ENCODE measurements at regions not wholly inside any gene's neighbourhood (a gene's known extent, or its start where the extent isn't known, plus 50 kb on each side); places are given as distances from the start of the nearest gene placed in this dataset.

DNA sequence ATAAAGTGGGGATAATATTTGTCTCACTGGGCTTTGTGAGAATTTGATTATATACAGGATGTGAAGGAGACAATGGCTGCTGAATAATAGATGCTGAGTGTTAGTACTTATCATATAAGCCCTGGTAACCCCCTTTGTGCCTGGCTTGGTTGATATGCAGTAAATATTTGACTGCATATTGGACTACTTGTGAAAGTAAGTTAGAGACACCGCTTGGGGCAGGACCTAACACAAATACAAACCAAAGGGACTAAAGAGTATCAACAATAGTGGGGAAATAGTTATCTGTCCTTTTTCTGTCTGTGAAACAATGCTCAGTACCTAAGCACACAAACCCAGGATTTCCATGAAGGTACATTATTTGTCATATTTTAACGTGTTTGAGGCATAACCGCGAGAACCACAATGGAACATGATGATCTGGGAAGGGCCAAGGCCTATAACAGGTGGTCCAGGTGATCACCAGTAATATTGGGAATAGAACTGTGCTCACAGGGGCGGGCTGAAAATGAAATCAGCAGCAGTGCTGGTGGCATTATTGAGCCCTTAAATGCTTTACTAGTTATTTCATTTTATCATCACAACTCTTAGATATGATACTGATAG, 138.2 kb upstream of the SMARCA2 start:
- no peak overlapping the region for H3K4me3 ChIP-seq
- no peak overlapping the region for H3K27ac ChIP-seq
- H3K79me2 ChIP-seq, result no peaks in the 10 kb centered on the region
- H3K4me1 ChIP-seq (ENCODE audit: insufficient read depth), result no peaks in the 10 kb centered on the region
- WGBS (ENCODE audit: low lambda C conversion rate, missing lambda C conversion rate), result 89% methylated on average over 5 of the region's 5 CpGs
- peaks cover 3% of the 10 kb centered on the region for H3K27me3 ChIP-seq
- H3K36me3 ChIP-seq (replicated peaks; ENCODE audit: insufficient read depth, low read depth), result no peaks in the 10 kb centered on the region
- TF ChIP-seq EZH2phosphoT487 (IDR thresholded peaks at IDR 0.05; ENCODE audit: low read depth, severe bottlenecking, unreplicated experiment) (no peak), EZH2 (IDR thresholded peaks at IDR 0.05; ENCODE audit: borderline replicate concordance) (no peak)
- TF ChIP-seq, protein P1, sequence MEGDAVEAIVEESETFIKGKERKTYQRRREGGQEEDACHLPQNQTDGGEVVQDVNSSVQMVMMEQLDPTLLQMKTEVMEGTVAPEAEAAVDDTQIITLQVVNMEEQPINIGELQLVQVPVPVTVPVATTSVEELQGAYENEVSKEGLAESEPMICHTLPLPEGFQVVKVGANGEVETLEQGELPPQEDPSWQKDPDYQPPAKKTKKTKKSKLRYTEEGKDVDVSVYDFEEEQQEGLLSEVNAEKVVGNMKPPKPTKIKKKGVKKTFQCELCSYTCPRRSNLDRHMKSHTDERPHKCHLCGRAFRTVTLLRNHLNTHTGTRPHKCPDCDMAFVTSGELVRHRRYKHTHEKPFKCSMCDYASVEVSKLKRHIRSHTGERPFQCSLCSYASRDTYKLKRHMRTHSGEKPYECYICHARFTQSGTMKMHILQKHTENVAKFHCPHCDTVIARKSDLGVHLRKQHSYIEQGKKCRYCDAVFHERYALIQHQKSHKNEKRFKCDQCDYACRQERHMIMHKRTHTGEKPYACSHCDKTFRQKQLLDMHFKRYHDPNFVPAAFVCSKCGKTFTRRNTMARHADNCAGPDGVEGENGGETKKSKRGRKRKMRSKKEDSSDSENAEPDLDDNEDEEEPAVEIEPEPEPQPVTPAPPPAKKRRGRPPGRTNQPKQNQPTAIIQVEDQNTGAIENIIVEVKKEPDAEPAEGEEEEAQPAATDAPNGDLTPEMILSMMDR (IDR thresholded peaks at IDR 0.05; ENCODE audit: poor library complexity), result no peak
- no peaks in the 10 kb centered on the region for H3K9me3 ChIP-seq (ENCODE audit: low read depth)
- no peak overlapping the region for H3K4me2 ChIP-seq
- H3K9me2 ChIP-seq (replicated peaks; ENCODE audit: insufficient read depth), result no peaks in the 10 kb centered on the region
- no peaks in the 10 kb centered on the region for H4K20me1 ChIP-seq (ENCODE audit: insufficient read depth, poor library complexity, severe bottlenecking)
- no peak overlapping the region for H2AFZ ChIP-seq
- DNase-seq (ENCODE audit: low spot score), result no peak

DNA sequence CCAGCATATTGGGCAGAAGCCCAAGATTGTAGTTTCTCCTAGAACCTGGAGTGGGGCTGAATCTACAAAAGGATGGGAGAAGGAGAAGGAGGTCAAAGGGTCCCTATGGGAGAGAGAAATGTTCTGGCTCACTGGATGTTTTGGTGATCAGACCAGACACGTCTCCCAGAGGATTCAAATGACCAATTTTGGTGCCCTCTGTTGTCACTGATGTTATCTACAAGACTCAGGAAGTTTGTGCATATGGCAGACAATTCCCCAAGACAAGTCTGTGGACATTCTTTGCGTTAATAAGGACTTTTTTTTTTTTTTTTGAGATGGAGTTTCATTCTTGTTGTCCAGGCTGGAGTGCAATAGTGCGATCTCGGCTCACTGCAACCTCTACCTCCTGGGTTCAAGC, 137.2 kb upstream of the SMARCA2 start:
- Histone ChIP-seq H2AFZ (no peak overlapping the region), H3K9me2 (replicated peaks; ENCODE audit: insufficient read depth) (no peaks in the 10 kb centered on the region), H3K27me3 (peaks cover 3% of the 10 kb centered on the region), H3K27ac (no peak overlapping the region), H3K79me2 (no peaks in the 10 kb centered on the region), H3K4me3 (no peak overlapping the region), H3K4me2 (no peak overlapping the region), H3K4me1 (ENCODE audit: insufficient read depth) (no peaks in the 10 kb centered on the region), H3K9me3 (ENCODE audit: low read depth) (no peaks in the 10 kb centered on the region), H4K20me1 (ENCODE audit: insufficient read depth, poor library complexity, severe bottlenecking) (no peaks in the 10 kb centered on the region), H3K36me3 (replicated peaks; ENCODE audit: insufficient read depth, low read depth) (no peaks in the 10 kb centered on the region)
- TF ChIP-seq EZH2 (IDR thresholded peaks at IDR 0.05; ENCODE audit: borderline replicate concordance) (no peak), EZH2phosphoT487 (IDR thresholded peaks at IDR 0.05; ENCODE audit: low read depth, severe bottlenecking, unreplicated experiment) (no peak)
- TF ChIP-seq, protein P1 (IDR thresholded peaks at IDR 0.05; ENCODE audit: poor library complexity), result no peak
- 86% methylated on average over 4 of the region's 4 CpGs for WGBS (ENCODE audit: low lambda C conversion rate, missing lambda C conversion rate)
- no peak for DNase-seq (ENCODE audit: low spot score)

DNA sequence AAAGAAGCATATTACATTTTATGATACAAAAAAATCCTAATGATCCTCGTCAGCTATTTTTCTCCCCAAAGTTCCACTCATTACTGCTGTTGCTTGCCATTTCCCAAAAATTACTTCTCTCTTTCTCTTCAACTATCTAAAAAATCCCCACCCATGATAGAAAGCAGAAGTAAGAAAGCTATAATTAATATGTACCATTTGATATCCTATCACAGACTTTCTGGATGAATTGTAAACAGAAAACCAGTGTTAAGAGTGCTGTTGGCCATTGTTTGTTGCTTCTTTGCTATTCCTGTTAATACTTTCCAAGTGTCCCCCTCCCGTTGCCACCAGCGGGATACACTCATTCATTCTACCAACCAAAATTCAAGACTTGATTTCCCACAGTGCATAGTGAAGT, 136.3 kb upstream of the SMARCA2 start:
- WGBS (ENCODE audit: low lambda C conversion rate, missing lambda C conversion rate), result 79% methylated on average over 3 of the region's 3 CpGs
- Histone ChIP-seq H3K4me2 (no peak overlapping the region), H3K27ac (no peak overlapping the region), H3K4me3 (no peak overlapping the region), H3K79me2 (no peaks in the 10 kb centered on the region), H3K36me3 (replicated peaks; ENCODE audit: insufficient read depth, low read depth) (no peaks in the 10 kb centered on the region), H2AFZ (no peak overlapping the region), H3K4me1 (ENCODE audit: insufficient read depth) (no peaks in the 10 kb centered on the region), H3K27me3 (no peaks in the 10 kb centered on the region), H3K9me3 (ENCODE audit: low read depth) (no peaks in the 10 kb centered on the region), H3K9me2 (replicated peaks; ENCODE audit: insufficient read depth) (no peaks in the 10 kb centered on the region), H4K20me1 (ENCODE audit: insufficient read depth, poor library complexity, severe bottlenecking) (no peaks in the 10 kb centered on the region)
- TF ChIP-seq EZH2phosphoT487 (IDR thresholded peaks at IDR 0.05; ENCODE audit: low read depth, severe bottlenecking, unreplicated experiment) (no peak), EZH2 (IDR thresholded peaks at IDR 0.05; ENCODE audit: borderline replicate concordance) (no peak)
- TF ChIP-seq, protein P1 (IDR thresholded peaks at IDR 0.05; ENCODE audit: poor library complexity), result no peak
- DNase-seq (ENCODE audit: low spot score), result no peak

All from hepatocyte (in vitro differentiated cells).